ENCODE measurements at regions not wholly inside any gene's neighbourhood (a gene's known extent, or its start where the extent isn't known, plus 50 kb on each side); places are given as distances from the start of the nearest gene placed in this dataset.
"Not testable (repeated sequence)": the region's sequence is repeated elsewhere in the genome, so short reads cannot be mapped to it uniquely, and the experiment has no call there.

- DNase-seq (ENCODE audit: insufficient read length, low spot score) (no peak), FAIRE-seq (no peak)
Measured at GRCh38 chrY:16051908-16052643, 1527.7 kb downstream of the NLGN4Y start.

GRCh38 chrY:16060141-16060540 lies 1535.8 kb downstream of the NLGN4Y start:
- no peak for FAIRE-seq
- no peak for TF ChIP-seq POLR2A (IDR thresholded peaks at IDR 0.05; ENCODE audit: low read depth, low read length)
- no peak for DNase-seq (ENCODE audit: insufficient read length, low spot score)

More at GRCh38 chrY:16051908-16052643, 1527.7 kb downstream of the NLGN4Y start:
- TF ChIP-seq POLR2A (IDR thresholded peaks at IDR 0.05; ENCODE audit: low read depth, low read length): no peak

GRCh38 chrY:16060686-16061085 lies 1536.4 kb downstream of the NLGN4Y start:
- FAIRE-seq: no peak
- no peak for DNase-seq (ENCODE audit: insufficient read length, low spot score)
- no peak for TF ChIP-seq POLR2A (IDR thresholded peaks at IDR 0.05; ENCODE audit: low read depth, low read length)

- no peak for FAIRE-seq
- no peak for TF ChIP-seq POLR2A (IDR thresholded peaks at IDR 0.05; ENCODE audit: low read depth, low read length)
- DNase-seq (ENCODE audit: insufficient read length, low spot score): no peak
Measured at GRCh38 chrY:16071957-16072356, 1547.6 kb downstream of the NLGN4Y start.

- FAIRE-seq: no peak
- TF ChIP-seq POLR2A (IDR thresholded peaks at IDR 0.05; ENCODE audit: low read depth, low read length): no peak
Measured at GRCh38 chrY:16075701-16076100, 1551.4 kb downstream of the NLGN4Y start.

GRCh38 chrY:16097325-16097724 lies 1573.0 kb downstream of the NLGN4Y start:
- TF ChIP-seq POLR2A (IDR thresholded peaks at IDR 0.05; ENCODE audit: low read depth, low read length): no peak

More at GRCh38 chrY:16075701-16076100, 1551.4 kb downstream of the NLGN4Y start:
- DNase-seq (ENCODE audit: insufficient read length, low spot score): no peak

GRCh38 chrY:16101815-16102214 lies 1577.5 kb downstream of the NLGN4Y start:
- TF ChIP-seq POLR2A (IDR thresholded peaks at IDR 0.05; ENCODE audit: low read depth, low read length): no peak
- DNase-seq (ENCODE audit: insufficient read length, low spot score) (no peak), FAIRE-seq (no peak)

More at GRCh38 chrY:16097325-16097724, 1573.0 kb downstream of the NLGN4Y start:
- DNase-seq (ENCODE audit: insufficient read length, low spot score) (no peak), FAIRE-seq (no peak)

- TF ChIP-seq POLR2A (IDR thresholded peaks at IDR 0.05; ENCODE audit: low read depth, low read length): no peak
- no peak for DNase-seq (ENCODE audit: insufficient read length, low spot score)
- no peak for FAIRE-seq
Measured at GRCh38 chrY:16106613-16107012, 1582.3 kb downstream of the NLGN4Y start.

- no peak for TF ChIP-seq POLR2A (IDR thresholded peaks at IDR 0.05; ENCODE audit: low read depth, low read length)
- DNase-seq (ENCODE audit: insufficient read length, low spot score) (no peak), FAIRE-seq (no peak)
Measured at GRCh38 chrY:16108839-16109238, 1584.5 kb downstream of the NLGN4Y start.

GRCh38 chrY:16120096-16120495 lies 1595.8 kb downstream of the NLGN4Y start:
- DNase-seq (ENCODE audit: insufficient read length, low spot score); FAIRE-seq: not testable (repeated sequence)

GRCh38 chrY:16121988-16122387 lies 1597.7 kb downstream of the NLGN4Y start:
- no peak for TF ChIP-seq POLR2A (IDR thresholded peaks at IDR 0.05; ENCODE audit: low read depth, low read length)
- no peak for DNase-seq (ENCODE audit: insufficient read length, low spot score)
- FAIRE-seq: no peak

GRCh38 chrY:16124630-16125317 lies 1600.4 kb downstream of the NLGN4Y start:
- FAIRE-seq (no peak), DNase-seq (ENCODE audit: insufficient read length, low spot score) (no peak)
- TF ChIP-seq POLR2A (IDR thresholded peaks at IDR 0.05; ENCODE audit: low read depth, low read length): no peak

GRCh38 chrY:16136581-16137298 lies 1612.4 kb downstream of the NLGN4Y start:
- no peak for FAIRE-seq
- no peak for TF ChIP-seq POLR2A (IDR thresholded peaks at IDR 0.05; ENCODE audit: low read depth, low read length)

GRCh38 chrY:16157801-16158200 lies 1633.5 kb downstream of the NLGN4Y start:
- DNase-seq (ENCODE audit: insufficient read length, low spot score) (peak; percentile 2), FAIRE-seq (no peak)
- no peak for TF ChIP-seq POLR2A (IDR thresholded peaks at IDR 0.05; ENCODE audit: low read depth, low read length)

More at GRCh38 chrY:16136581-16137298, 1612.4 kb downstream of the NLGN4Y start:
- no peak for DNase-seq (ENCODE audit: insufficient read length, low spot score)

- FAIRE-seq; DNase-seq (ENCODE audit: insufficient read length, low spot score): not testable (repeated sequence)
Measured at GRCh38 chrY:16175740-16176139, 1651.4 kb downstream of the NLGN4Y start.

- FAIRE-seq: not testable (repeated sequence)
Measured at GRCh38 chrY:16205482-16205881, 1674.5 kb downstream of the CDY2B start.

GRCh38 chrY:16243322-16243721 lies 1636.7 kb downstream of the CDY2B start:
- FAIRE-seq; DNase-seq (ENCODE audit: insufficient read length, low spot score): not testable (repeated sequence)

More at GRCh38 chrY:16205482-16205881, 1674.5 kb downstream of the CDY2B start:
- not testable (repeated sequence) for DNase-seq (ENCODE audit: insufficient read length, low spot score)

- not testable (repeated sequence) for FAIRE-seq; DNase-seq (ENCODE audit: insufficient read length, low spot score)
Measured at GRCh38 chrY:16254551-16255295, 1625.3 kb downstream of the CDY2B start.

GRCh38 chrY:16255778-16256177 lies 1624.2 kb downstream of the CDY2B start:
- DNase-seq (ENCODE audit: insufficient read length, low spot score); FAIRE-seq: not testable (repeated sequence)
